Heart right ventricle (tissue), 16 donors: ENCODE measurements at regions not wholly inside any gene's neighbourhood (a gene's known extent, or its start where the extent isn't known, plus 50 kb on each side); places are given as distances from the start of the nearest gene placed in this dataset.

Experiments
- ATAC-seq, 8 donors: fragments of 200-7000 bp; cut with Tn5 transposase; one replicate each; pipeline ENCODE4 v1.9.1; 2020; ENCODE audit warnings: mild to moderate bottlenecking in 8 of 8, moderate library complexity in 8 of 8, moderate number of reproducible peaks in 1 of 8
- DNase-seq, 2 donors: peaks; one replicate each; pipeline ENCODE4 v3.0.0-alpha.2; 2020
- H3K27ac ChIP-seq, 10 donors: fragments of 200-600 bp; sonication (generic) in 2 of 10; one replicate each; pipeline versions ENCODE4 v1.5.0 to v1.8.0; 2020 to 2022; ENCODE audit warnings: mild to moderate bottlenecking in 3 of 10
- H3K27me3 ChIP-seq, 7 donors: fragments of 200-600 bp; one replicate each; pipeline ENCODE4 v1.8.0; 2021 to 2022; ENCODE audit warnings: mild to moderate bottlenecking in 2 of 7
- H3K36me3 ChIP-seq, 9 donors: fragments of 200-600 bp; sonication (generic) in 1 of 9; one replicate each; pipeline versions ENCODE4 v1.5.0 to v1.8.0; 2020 to 2022; ENCODE audit warnings: mild to moderate bottlenecking in 2 of 9
- H3K4me1 ChIP-seq, 9 donors: fragments of 200-600 bp; sonication (generic) in 1 of 9; one replicate each; pipeline versions ENCODE4 v1.5.0 to v1.8.0; 2020 to 2022; ENCODE audit warnings: mild to moderate bottlenecking in 4 of 9
- H3K4me3 ChIP-seq, 10 donors: fragments of 200-600 bp; sonication (generic) in 2 of 10; one replicate each; pipeline versions ENCODE4 v1.5.0 to v1.8.0; 2020 to 2022; ENCODE audit warnings: mild to moderate bottlenecking in 7 of 10, moderate library complexity in 2 of 10
- H3K9me3 ChIP-seq, 11 donors: fragments of 200-600 bp in 10 of 11; sonication (generic) in 2 of 11; one replicate each; pipeline versions ENCODE4 v1.5.0 to v1.8.0; 2013 to 2022; ENCODE audit warnings: mild to moderate bottlenecking in 2 of 11, control low read depth in 1 of 11, moderate library complexity in 1 of 11
- CTCF ChIP-seq, 9 donors: fragments of 200-600 bp; sonication (generic) in 2 of 9; IDR thresholded peaks; one replicate each; pipeline versions ENCODE4 v1.5.0 to v1.8.0; 2021 to 2022; ENCODE audit warnings: antibody characterized with exemption in 9 of 9, mild to moderate bottlenecking in 5 of 9, moderate library complexity in 1 of 9
- WGBS, 2 donors: extraction: QIAGEN DNeasy Blood & Tissue Kit; methylation state at CpG; one replicate each; pipeline ENCODE4 v1.1.7; 2013; ENCODE audit warnings: inconsistent platforms in 1 of 2; 5-methylcytosine and 5-hydroxymethylcytosine counted together
- intact Hi-C, 10 donors: fragments of 100-400 bp; cut with DNase I; formaldehyde crosslinking; loops; one replicate each; pipeline versions ENCODE4 v1.11.1 to v1.14.2; 2022
- donor health status: Arrhythmogenic right ventricular cardiomyopathy.
- donor health status: ischemic (EF 13 %, LVEDD 7.1; RV severe dilation, severe dysfunction).
- donor health status: healthy with polysubstance abuse.
- donor health status: DM: no; HTN: yes; CAD: no.
- donor health status: DM: no; HTN: no; CAD: no.
- donor health status: ischemic (EF 25% LVEDD 6.9; RV normal size, moderate dysfunction).
- donor health status: ischemic (EF 25% LVEDD 5.7; RV mildly dilated, moderate dysfunction).
- donor health status: healthy.
- donor health status: DM: yes; HTN: yes; CAD: no.
- donor health status: Ischemic cardiomyopathy.
- donor health status: ischemic (EF 35%, LVEDD 5.7; RV mildly dilated, moderate dysfunction).
- donor health status: nonischemic (EF 11% LVEDD 7.7; RV severe dilation, severe dysfunction).
- donor health status: DM: yes; HTN: yes; CAD: no.
- donor health status: PGD.
- donor health status: ischemic (EF 29% LVEDD 5.4; RV normal size, mild dysfunction).
- donor health status: nonischemic (EF 23%, LVEDD 6.1; RV moderate dilation, normal function).

GRCh38 chr6:163940705-163941623, 526.4 kb downstream of the QKI start:
- no peaks in the 10 kb centered on the region for H3K27me3 ChIP-seq
- peak overlapping the region; percentile 14 to 82 (median 72) for H3K27ac ChIP-seq
- H3K9me3 ChIP-seq: no peaks in the 10 kb centered on the region
- 54 to 71% methylated on average over 10 of the region's 10 CpGs for WGBS, 2 donors
- ATAC-seq (peak; percentile 72 to 91 (median 86)), DNase-seq (peak; percentile 54 to 67)
- peaks cover 0 to 58% (median 46%) of the 10 kb centered on the region in 9 donors for H3K4me1 ChIP-seq
- H3K4me3 ChIP-seq: peak overlapping the region in 5 of 10 donors; percentile 14 to 31 (median 24)
- no peak for TF ChIP-seq CTCF (IDR thresholded peaks at IDR 0.05)
- no peaks in the 10 kb centered on the region for H3K36me3 ChIP-seq
- intact Hi-C loops: loop anchor here in 4 of 10 donors (5.0 to 10.0 kb wide), 4 partner anchors 174 to 236 kb away; no protein-coding TSS in a partner anchor

- H3K9me3 ChIP-seq: no peaks in the 10 kb centered on the region
- no peak for TF ChIP-seq CTCF (IDR thresholded peaks at IDR 0.05)
- no peak overlapping the region for H3K27ac ChIP-seq
- WGBS, 2 donors: 79% methylated on average over 4 of the region's 4 CpGs
- H3K36me3 ChIP-seq: no peaks in the 10 kb centered on the region
- no peak overlapping the region for H3K4me3 ChIP-seq
- H3K27me3 ChIP-seq: no peaks in the 10 kb centered on the region
- DNase-seq: no peak
- ATAC-seq: no peak
- intact Hi-C loops: loop anchor here in 1 of 10 donors (5.0 kb wide), 1 partner anchor 500 kb away; no protein-coding TSS in a partner anchor
- peaks cover 0 to 46% (median 29%) of the 10 kb centered on the region in 9 donors for H3K4me1 ChIP-seq
Observed at GRCh38 chr6:163937071-163937470, 522.6 kb downstream of the QKI start.

- Histone ChIP-seq H3K4me3 (no peak overlapping the region), H3K36me3 (no peaks in the 10 kb centered on the region), H3K4me1 (peaks cover 0 to 29% (median 15%) of the 10 kb centered on the region in 9 donors), H3K27me3 (no peaks in the 10 kb centered on the region), H3K27ac (peak overlapping the region in 4 of 10 donors; percentile 7 to 36 (median 24)), H3K9me3 (no peaks in the 10 kb centered on the region)
- WGBS, 2 donors: 52 to 60% methylated on average over 6 of the region's 6 CpGs
- TF ChIP-seq CTCF (IDR thresholded peaks at IDR 0.05): no peak
- DNase-seq (peak in 1 of 2 donors; percentile 29), ATAC-seq (peak in 6 of 8 donors; percentile 52 to 66 (median 62))
- intact Hi-C loops: loop anchor here in 1 of 10 donors (5.0 kb wide), 1 partner anchor 498 kb away; no protein-coding TSS in a partner anchor
Observed at GRCh38 chr6:163935158-163935762, 520.7 kb downstream of the QKI start.

- peak in 2 of 8 donors; percentile 14 to 34 for ATAC-seq
- TF ChIP-seq CTCF (IDR thresholded peaks at IDR 0.05): no peak
- no peak overlapping the region for H3K27ac ChIP-seq
- 88 to 89% methylated on average over 6 of the region's 6 CpGs for WGBS, 2 donors
- no peak for DNase-seq
- H3K36me3 ChIP-seq: no peaks in the 10 kb centered on the region
- intact Hi-C loops: no loop called here
- H3K4me1 ChIP-seq: peaks cover 0 to 8% (median 3%) of the 10 kb centered on the region in 9 donors
- no peaks in the 10 kb centered on the region for H3K9me3 ChIP-seq
- no peak overlapping the region for H3K4me3 ChIP-seq
- H3K27me3 ChIP-seq: no peaks in the 10 kb centered on the region
Observed at GRCh38 chr6:163930012-163930411, 515.5 kb downstream of the QKI start.
